Renal pelvis (tissue), 1 donor: ENCODE measurements at regions not wholly inside any gene's neighbourhood (a gene's known extent, or its start where the extent isn't known, plus 50 kb on each side); places are given as distances from the start of the nearest gene placed in this dataset.
"Not testable (repeated sequence)": the region's sequence is repeated elsewhere in the genome, so short reads cannot be mapped to it uniquely, and the experiment has no call there.

Experiments
- DNase-seq: peaks from one replicate; pipeline ENCODE4 v3.0.0-alpha.2; 2013

- no peak for DNase-seq
Observed at GRCh38 chr21:27380303-27380702, 413.4 kb upstream of the ADAMTS5 start.

- DNase-seq, result no peak
Observed at GRCh38 chr21:27379354-27379753, 412.5 kb upstream of the ADAMTS5 start.

- DNase-seq, result no peak
Observed at GRCh38 chr21:27372381-27372780, 405.5 kb upstream of the ADAMTS5 start.

GRCh38 chr21:27371975-27372331, 405.1 kb upstream of the ADAMTS5 start:
- DNase-seq, result no peak

GRCh38 chr21:27371115-27371974, 404.5 kb upstream of the ADAMTS5 start:
- DNase-seq, result peak; percentile 29

GRCh38 chr21:27369978-27370571, 403.2 kb upstream of the ADAMTS5 start:
- no peak for DNase-seq

- no peak for DNase-seq
Observed at GRCh38 chr21:27369234-27369633, 402.3 kb upstream of the ADAMTS5 start.

- DNase-seq, result no peak
Observed at GRCh38 chr21:27366646-27367235, 399.9 kb upstream of the ADAMTS5 start.

- DNase-seq, result no peak
Observed at GRCh38 chr21:27366036-27366435, 399.1 kb upstream of the ADAMTS5 start.

GRCh38 chr21:27365394-27365793, 398.5 kb upstream of the ADAMTS5 start:
- no peak for DNase-seq

- DNase-seq, result no peak
Observed at GRCh38 chr21:27363719-27364477, 397.0 kb upstream of the ADAMTS5 start.

GRCh38 chr21:27362249-27362648, 395.4 kb upstream of the ADAMTS5 start:
- DNase-seq, result no peak

GRCh38 chr21:27359141-27359540, 392.3 kb upstream of the ADAMTS5 start:
- peak; percentile 31 for DNase-seq

- no peak for DNase-seq
Observed at GRCh38 chr21:27352885-27353284, 386.0 kb upstream of the ADAMTS5 start.

- DNase-seq, result no peak
Observed at GRCh38 chr21:27346041-27346448, 379.2 kb upstream of the ADAMTS5 start.

- no peak for DNase-seq
Observed at GRCh38 chr21:27339902-27340301, 373.0 kb upstream of the ADAMTS5 start.

- DNase-seq, result not testable (repeated sequence)
Observed at GRCh38 chr21:27338007-27338406, 371.1 kb upstream of the ADAMTS5 start.

- no peak for DNase-seq
Observed at GRCh38 chr21:27333096-27333495, 366.2 kb upstream of the ADAMTS5 start.

- DNase-seq, result peak; percentile 80
Observed at GRCh38 chr21:27329255-27329851, 362.5 kb upstream of the ADAMTS5 start.

- DNase-seq, result no peak
Observed at GRCh38 chr21:27326301-27326700, 359.4 kb upstream of the ADAMTS5 start.

GRCh38 chr21:27323331-27323730, 356.4 kb upstream of the ADAMTS5 start:
- DNase-seq, result no peak

- no peak for DNase-seq
Observed at GRCh38 chr21:27321791-27322190, 354.9 kb upstream of the ADAMTS5 start.
